ENCODE measurements at regions not wholly inside any gene's neighbourhood (a gene's known extent, or its start where the extent isn't known, plus 50 kb on each side); places are given as distances from the start of the nearest gene placed in this dataset.

DNA sequence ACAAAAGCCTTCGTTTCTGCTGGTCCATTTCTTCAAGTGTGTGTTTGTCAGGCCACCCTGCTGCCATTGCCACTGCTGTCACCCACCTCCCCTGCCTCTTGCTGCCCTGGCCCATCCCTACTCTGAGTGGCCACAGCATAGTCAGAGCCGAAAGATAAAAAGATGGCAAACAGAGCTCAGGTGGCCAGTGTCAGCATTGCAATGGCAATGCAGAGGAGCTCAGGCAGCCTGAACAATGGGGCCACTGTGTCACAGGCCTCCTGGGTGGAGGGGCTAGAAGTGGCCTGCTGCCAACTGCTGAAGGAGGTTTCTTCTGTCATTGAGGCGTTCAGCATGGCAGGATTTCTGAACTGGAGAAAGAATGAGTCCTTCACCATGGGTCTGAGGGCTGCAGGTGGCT, 137.1 kb downstream of the CSNK2A3 start:
- TF ChIP-seq EP300 (IDR thresholded peaks at IDR 0.05): no peak
- Histone ChIP-seq H3K4me1 (peaks cover 6 to 28% (median 11%) of the 10 kb centered on the region in 4 donors), H3K27ac (no peak overlapping the region), H3K9me3 (no peaks in the 10 kb centered on the region), H3K36me3 (no peaks in the 10 kb centered on the region), H3K4me3 (no peak overlapping the region), H3K27me3 (no peaks in the 10 kb centered on the region)
- 55 to 61% (median 60%) methylated on average over 3 of the region's 3 CpGs for WGBS, 5 donors
- intact Hi-C loops (cut with DNase I; ENCODE audit: low total_unique reads): no loop called here
- peak in 1 of 2 donors; percentile 60 for DNase-seq

DNA sequence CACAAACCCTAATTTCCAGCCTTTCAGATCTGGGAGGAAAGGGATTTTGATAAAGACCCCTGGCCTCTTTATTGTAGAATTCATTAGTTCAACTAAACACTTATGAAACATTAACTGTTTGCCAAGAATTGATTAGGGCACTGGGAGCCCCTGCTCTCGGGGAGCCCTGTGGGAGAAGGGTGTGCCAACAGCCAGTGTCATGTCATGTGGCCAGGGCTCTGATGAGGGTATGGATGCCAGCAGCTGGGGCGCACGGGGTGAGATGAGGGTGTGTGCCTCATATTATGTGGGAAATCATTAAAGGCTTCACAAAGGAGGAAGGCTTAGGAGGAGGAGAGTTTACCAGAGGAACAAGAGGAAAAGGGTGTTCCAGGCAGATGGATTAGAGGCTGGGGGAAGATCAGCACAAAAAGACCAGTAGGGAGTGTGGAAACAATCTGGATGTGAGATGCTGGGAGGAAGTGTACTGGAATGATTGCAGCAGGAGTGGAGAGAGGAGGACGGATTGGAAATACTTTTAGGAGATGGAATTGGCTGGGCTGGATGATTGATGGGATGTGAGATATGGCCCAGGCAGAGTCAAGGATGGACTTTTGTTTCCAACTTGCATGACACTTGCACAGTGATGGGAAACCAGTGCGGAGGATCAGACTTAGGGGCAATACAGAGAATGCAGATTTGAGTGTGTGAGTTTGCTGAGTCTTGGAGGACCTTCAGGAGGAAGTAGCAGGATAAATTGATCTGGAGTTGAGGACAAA, 137.8 kb downstream of the CSNK2A3 start:
- WGBS, 5 donors: 74 to 88% (median 83%) methylated on average over 5 of the region's 5 CpGs
- no peak for DNase-seq

DNA sequence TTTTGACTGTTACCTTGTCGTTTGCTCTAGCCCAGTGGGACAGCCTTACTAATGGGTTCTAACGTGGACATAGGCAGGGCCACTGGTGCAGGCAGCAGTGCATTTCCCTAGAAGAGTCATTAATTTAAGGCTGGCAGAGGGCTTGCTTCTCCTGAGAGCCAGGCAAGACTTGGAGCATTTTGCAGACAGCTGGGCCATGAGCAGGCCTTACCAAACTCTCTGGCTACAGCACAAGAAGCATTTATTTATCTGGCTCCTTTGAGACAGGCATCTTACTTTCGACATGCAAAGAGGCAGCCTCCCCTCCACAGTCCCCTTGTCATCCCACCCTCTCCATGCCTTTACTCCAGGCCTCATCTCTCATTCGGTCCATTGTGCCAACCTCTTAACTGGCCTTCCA, 139.9 kb downstream of the CSNK2A3 start:
- H3K27ac ChIP-seq: no peak overlapping the region
- no peak overlapping the region for H3K4me3 ChIP-seq
- H3K36me3 ChIP-seq: no peaks in the 10 kb centered on the region
- TF ChIP-seq POLR2AphosphoS5 (IDR thresholded peaks at IDR 0.05) (no peak), POLR2A (IDR thresholded peaks at IDR 0.05) (no peak), EP300 (IDR thresholded peaks at IDR 0.05) (no peak)
- TF ChIP-seq, protein P1, sequence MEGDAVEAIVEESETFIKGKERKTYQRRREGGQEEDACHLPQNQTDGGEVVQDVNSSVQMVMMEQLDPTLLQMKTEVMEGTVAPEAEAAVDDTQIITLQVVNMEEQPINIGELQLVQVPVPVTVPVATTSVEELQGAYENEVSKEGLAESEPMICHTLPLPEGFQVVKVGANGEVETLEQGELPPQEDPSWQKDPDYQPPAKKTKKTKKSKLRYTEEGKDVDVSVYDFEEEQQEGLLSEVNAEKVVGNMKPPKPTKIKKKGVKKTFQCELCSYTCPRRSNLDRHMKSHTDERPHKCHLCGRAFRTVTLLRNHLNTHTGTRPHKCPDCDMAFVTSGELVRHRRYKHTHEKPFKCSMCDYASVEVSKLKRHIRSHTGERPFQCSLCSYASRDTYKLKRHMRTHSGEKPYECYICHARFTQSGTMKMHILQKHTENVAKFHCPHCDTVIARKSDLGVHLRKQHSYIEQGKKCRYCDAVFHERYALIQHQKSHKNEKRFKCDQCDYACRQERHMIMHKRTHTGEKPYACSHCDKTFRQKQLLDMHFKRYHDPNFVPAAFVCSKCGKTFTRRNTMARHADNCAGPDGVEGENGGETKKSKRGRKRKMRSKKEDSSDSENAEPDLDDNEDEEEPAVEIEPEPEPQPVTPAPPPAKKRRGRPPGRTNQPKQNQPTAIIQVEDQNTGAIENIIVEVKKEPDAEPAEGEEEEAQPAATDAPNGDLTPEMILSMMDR (IDR thresholded peaks at IDR 0.05): no peak
- WGBS, 5 donors: 68 to 91% (median 82%) methylated on average over 4 of the region's 4 CpGs
- no peak for DNase-seq
- intact Hi-C loops (cut with DNase I; ENCODE audit: low total_unique reads): no loop called here
- H3K4me1 ChIP-seq: peaks cover 0 to 17% (median 2%) of the 10 kb centered on the region in 4 donors
- H3K9me3 ChIP-seq: no peaks in the 10 kb centered on the region
- H3K27me3 ChIP-seq: no peaks in the 10 kb centered on the region

More for the DNA sequence above, 137.8 kb downstream of the CSNK2A3 start:
- no peak overlapping the region for H3K27ac ChIP-seq
- H3K4me1 ChIP-seq: peaks cover 6 to 29% (median 11%) of the 10 kb centered on the region in 4 donors
- intact Hi-C loops (cut with DNase I; ENCODE audit: low total_unique reads): no loop called here
- no peaks in the 10 kb centered on the region for H3K36me3 ChIP-seq
- H3K27me3 ChIP-seq: no peaks in the 10 kb centered on the region
- H3K4me3 ChIP-seq: no peak overlapping the region
- TF ChIP-seq, protein P1 (IDR thresholded peaks at IDR 0.05): no peak
- TF ChIP-seq POLR2AphosphoS5 (IDR thresholded peaks at IDR 0.05) (no peak), EP300 (IDR thresholded peaks at IDR 0.05) (no peak), POLR2A (IDR thresholded peaks at IDR 0.05) (no peak)
- no peaks in the 10 kb centered on the region for H3K9me3 ChIP-seq

DNA sequence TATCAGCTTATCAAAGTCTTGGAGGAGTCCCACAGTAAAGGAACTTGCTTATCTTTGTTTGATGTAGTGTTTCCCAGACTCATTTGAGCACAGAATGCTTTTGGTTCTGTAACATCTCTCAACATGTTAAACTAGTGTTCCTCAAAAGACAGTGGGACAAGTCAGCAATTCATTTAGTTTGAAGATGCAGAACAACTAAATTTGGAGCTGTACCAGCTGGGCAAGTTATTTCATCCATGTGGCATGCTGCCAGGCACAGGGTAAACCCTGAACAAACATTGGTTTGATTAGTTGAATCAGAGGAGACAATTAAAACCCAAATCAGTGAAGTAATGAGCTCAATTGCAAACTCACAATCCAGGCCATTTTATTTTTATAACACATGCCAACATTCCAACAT, 141.2 kb downstream of the CSNK2A3 start:
- no peaks in the 10 kb centered on the region for H3K9me3 ChIP-seq
- no peak overlapping the region for H3K27ac ChIP-seq
- peaks cover 0 to 15% (median 2%) of the 10 kb centered on the region in 4 donors for H3K4me1 ChIP-seq
- DNase-seq: no peak
- no peaks in the 10 kb centered on the region for H3K36me3 ChIP-seq
- TF ChIP-seq, protein P1 (IDR thresholded peaks at IDR 0.05): no peak
- TF ChIP-seq EP300 (IDR thresholded peaks at IDR 0.05) (no peak), POLR2AphosphoS5 (IDR thresholded peaks at IDR 0.05) (no peak), POLR2A (IDR thresholded peaks at IDR 0.05) (no peak)
- intact Hi-C loops (cut with DNase I; ENCODE audit: low total_unique reads): no loop called here
- no peak overlapping the region for H3K4me3 ChIP-seq
- no peaks in the 10 kb centered on the region for H3K27me3 ChIP-seq

DNA sequence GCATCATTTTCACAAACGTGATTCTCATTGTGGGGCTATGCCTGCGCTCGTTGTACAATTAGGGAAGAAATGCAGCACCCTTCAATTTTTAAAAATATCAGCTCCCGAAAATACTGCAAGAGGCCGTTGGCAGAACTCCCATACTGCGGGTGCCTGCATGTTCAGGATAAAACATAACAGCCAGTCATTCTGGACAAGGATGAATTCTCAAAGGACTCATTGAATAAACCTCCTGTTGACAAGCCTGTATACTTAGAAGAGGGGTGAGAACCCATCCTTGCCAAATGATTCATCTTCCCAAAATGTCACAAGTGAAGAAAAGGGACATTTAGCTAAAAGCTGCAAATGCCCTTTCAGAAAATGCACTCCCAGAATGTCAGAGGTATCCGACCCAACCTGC, 141.9 kb downstream of the CSNK2A3 start:
- H3K4me3 ChIP-seq: no peak overlapping the region
- H3K36me3 ChIP-seq: no peaks in the 10 kb centered on the region
- no peak overlapping the region for H3K27ac ChIP-seq
- WGBS, 5 donors: 62 to 76% (median 64%) methylated on average over 7 of the region's 7 CpGs
- peaks cover 0 to 15% (median 2%) of the 10 kb centered on the region in 4 donors for H3K4me1 ChIP-seq
- intact Hi-C loops (cut with DNase I; ENCODE audit: low total_unique reads): no loop called here
- DNase-seq: no peak
- no peak for TF ChIP-seq EP300 (IDR thresholded peaks at IDR 0.05)
- TF ChIP-seq, protein P1 (IDR thresholded peaks at IDR 0.05): no peak
- TF ChIP-seq POLR2AphosphoS5 (IDR thresholded peaks at IDR 0.05): no peak
- TF ChIP-seq POLR2A (IDR thresholded peaks at IDR 0.05): no peak
- H3K9me3 ChIP-seq: no peaks in the 10 kb centered on the region
- no peaks in the 10 kb centered on the region for H3K27me3 ChIP-seq

Data from stomach (tissue), 8 donors.